HepG2 (cell line): ENCODE measurements at regions not wholly inside any gene's neighbourhood (a gene's known extent, or its start where the extent isn't known, plus 50 kb on each side); places are given as distances from the start of the nearest gene placed in this dataset.

Source experiments
- HES4 ChIP-seq: sonication (generic); formaldehyde crosslinking; IDR thresholded peaks from 2 replicates; pipeline ENCODE4 v1.9.0; 2021; ENCODE audit warnings: mild to moderate bottlenecking, missing genetic modification reagents, borderline replicate concordance
- NBN ChIP-seq: fragments of 450-650 bp; conservative IDR thresholded peaks from 2 replicates; pipeline ENCODE4 v1.6.1; 2017
- YY1 ChIP-seq: IDR thresholded peaks from 2 replicates; pipeline ENCODE4 v1.6.1; 2011; ENCODE audit warnings: low read length, low read depth, moderate library complexity, mild to moderate bottlenecking; ENCODE audit not compliant: insufficient read depth, insufficient replicate concordance
- ZNF337 ChIP-seq: sonication (generic); formaldehyde crosslinking; IDR thresholded peaks from 2 replicates; pipeline ENCODE4 v1.5.1; 2020; ENCODE audit warnings: missing genetic modification reagents, low read depth, mild to moderate bottlenecking, borderline replicate concordance
- ZNF558 ChIP-seq: sonication (generic); formaldehyde crosslinking; IDR thresholded peaks from 2 replicates; pipeline ENCODE4 v1.9.0; 2022; ENCODE audit warnings: mild to moderate bottlenecking, missing genetic modification reagents, borderline replicate concordance
- TF ChIP-seq, protein P1 (sequence below): sonication (generic); formaldehyde crosslinking; IDR thresholded peaks from 2 replicates; pipeline ENCODE4 v1.5.0; 2020; ENCODE audit warnings: mild to moderate bottlenecking, missing genetic modification reagents, moderate library complexity

DNA sequence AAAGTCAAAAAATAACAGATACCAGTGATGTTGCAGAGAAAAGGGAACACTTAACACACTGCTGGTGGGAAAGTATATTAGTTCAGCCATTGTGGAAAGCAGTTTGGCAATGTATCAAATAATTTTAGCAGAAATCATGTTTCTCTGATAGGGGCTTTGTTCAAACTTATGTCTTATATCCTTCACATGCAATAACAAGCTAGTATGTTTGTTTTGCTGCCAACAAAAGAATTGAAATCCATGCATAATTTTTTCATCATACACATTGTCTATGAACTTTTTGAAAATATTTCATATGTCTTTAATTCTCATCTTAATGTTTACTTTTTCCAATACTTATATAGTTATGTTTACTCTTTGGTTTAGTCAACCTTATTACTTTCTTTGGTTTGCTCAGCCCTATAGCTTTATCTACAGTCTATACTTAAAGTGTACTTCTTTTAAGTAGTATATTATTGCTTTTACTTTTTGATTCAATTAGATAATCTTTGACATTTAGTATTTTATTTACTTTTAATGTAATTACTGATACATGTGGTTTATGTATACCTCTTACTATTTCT is 639.6 kb upstream of the CBLB start:
- TF ChIP-seq YY1 (no peak), ZNF558 (CRISPR knock-in tag) (no peak), NBN (no peak), HES4 (CRISPR knock-in tag) (no peak), ZNF337 (CRISPR knock-in tag) (no peak)
- TF ChIP-seq, protein P1, sequence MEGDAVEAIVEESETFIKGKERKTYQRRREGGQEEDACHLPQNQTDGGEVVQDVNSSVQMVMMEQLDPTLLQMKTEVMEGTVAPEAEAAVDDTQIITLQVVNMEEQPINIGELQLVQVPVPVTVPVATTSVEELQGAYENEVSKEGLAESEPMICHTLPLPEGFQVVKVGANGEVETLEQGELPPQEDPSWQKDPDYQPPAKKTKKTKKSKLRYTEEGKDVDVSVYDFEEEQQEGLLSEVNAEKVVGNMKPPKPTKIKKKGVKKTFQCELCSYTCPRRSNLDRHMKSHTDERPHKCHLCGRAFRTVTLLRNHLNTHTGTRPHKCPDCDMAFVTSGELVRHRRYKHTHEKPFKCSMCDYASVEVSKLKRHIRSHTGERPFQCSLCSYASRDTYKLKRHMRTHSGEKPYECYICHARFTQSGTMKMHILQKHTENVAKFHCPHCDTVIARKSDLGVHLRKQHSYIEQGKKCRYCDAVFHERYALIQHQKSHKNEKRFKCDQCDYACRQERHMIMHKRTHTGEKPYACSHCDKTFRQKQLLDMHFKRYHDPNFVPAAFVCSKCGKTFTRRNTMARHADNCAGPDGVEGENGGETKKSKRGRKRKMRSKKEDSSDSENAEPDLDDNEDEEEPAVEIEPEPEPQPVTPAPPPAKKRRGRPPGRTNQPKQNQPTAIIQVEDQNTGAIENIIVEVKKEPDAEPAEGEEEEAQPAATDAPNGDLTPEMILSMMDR = no peak
